K562 (cell line): ENCODE measurements at regions not wholly inside any gene's neighbourhood (a gene's known extent, or its start where the extent isn't known, plus 50 kb on each side); places are given as distances from the start of the nearest gene placed in this dataset.

Experiments
- ATAC-seq: fragments of 200-7000 bp; cut with Tn5 transposase; 3 replicates; pipeline ENCODE4 v1.9.1; 2020; ENCODE audit warnings: moderate library complexity
- BruUV-seq: library from RNA; stranded (reverse); fragments of 400-500 nt; replicated peaks from 2 replicates; lab custom pipeline; 2021; lab: Mats Ljungman, UMichigan
- CTCF ChIA-PET: fragments of 300-600 bp; formaldehyde crosslinking; extraction: SDS; loops from one replicate; lab custom pipeline; 2021; ENCODE audit warnings: low intra/inter-chr PET ratio; lab: Yijun Ruan, JAX
- POLR2A ChIA-PET: fragments of 300-600, 350-650 bp; sonication (Branson Sonifier 250); formaldehyde crosslinking; extraction: SDS; loops from one replicate; lab custom pipeline; 2021; ENCODE audit warnings: antibody characterized with exemption, inconsistent platforms; lab: Yijun Ruan, JAX
- DNase-seq, 4 experiments: peaks; one replicate each; pipeline versions ENCODE4 v3.0.0 to v3.0.0-alpha.2; 2011 to 2018; ENCODE audit warnings: low spot score in 3 of 4, mixed read lengths in 3 of 4; ENCODE audit errors: extremely low read depth in 1 of 4
- FAIRE-seq: peaks from 2 replicates; lab custom pipeline; 2011; peaks lifted over from hg19 to GRCh38; lab: Jason Lieb, UNC
- H2AFZ ChIP-seq: 2 replicates; pipeline ENCODE4 v1.6.0; 2011; ENCODE audit warnings: low read depth, low read length, control low read depth, inconsistent platforms
- H3K27ac ChIP-seq: fragments of 200-600 bp; 3 replicates; pipeline ENCODE4 v1.8.0; 2011; ENCODE audit warnings: low read depth, mild to moderate bottlenecking, control low read depth, inconsistent platforms, low read length, moderate library complexity, mixed read lengths; ENCODE audit errors: extremely low read depth
- H3K27me3 ChIP-seq, 2 experiments: fragments of 300-600 bp in 1 of 2; 2 replicates in 1 of 2; 3 replicates in 1 of 2; pipeline versions ENCODE4 v1.6.0 to v1.8.0; 2011; ENCODE audit warnings: inconsistent platforms in 2 of 2, low read length in 2 of 2, mild to moderate bottlenecking in 1 of 2, mixed read lengths in 1 of 2, moderate library complexity in 1 of 2; ENCODE audit not compliant: control insufficient read depth in 2 of 2, insufficient read depth in 2 of 2
- H3K36me3 ChIP-seq: fragments of 300-600 bp; 3 replicates; pipeline ENCODE4 v1.8.0; 2011; ENCODE audit warnings: mild to moderate bottlenecking, low read length, inconsistent platforms; ENCODE audit not compliant: control insufficient read depth, insufficient read depth
- H3K4me1 ChIP-seq, 2 experiments: fragments of 200-600 bp in 1 of 2; replicated peaks in 1 of 2; 2 replicates in 1 of 2; 3 replicates in 1 of 2; pipeline versions ENCODE4 v1.5.1 to v1.8.0; 2011; ENCODE audit warnings: inconsistent platforms in 2 of 2, low read length in 2 of 2, mild to moderate bottlenecking in 1 of 2, mixed read lengths in 1 of 2, moderate library complexity in 1 of 2; ENCODE audit not compliant: control insufficient read depth in 2 of 2, insufficient read depth in 2 of 2
- H3K4me2 ChIP-seq: 2 replicates; pipeline ENCODE4 v1.6.1; 2011; ENCODE audit warnings: low read length, control low read depth, inconsistent platforms, mixed read lengths; ENCODE audit not compliant: insufficient read depth
- H3K4me3 ChIP-seq: fragments of 200-600 bp; sonication (generic), shearing (Covaris generic); 2 replicates; pipeline ENCODE4 v1.5.1; 2016; ENCODE audit warnings: control low read depth, inconsistent platforms
- H3K79me2 ChIP-seq: fragments of 200-600 bp; 3 replicates; pipeline ENCODE4 v1.8.0; 2011; ENCODE audit warnings: low read length, inconsistent platforms; ENCODE audit not compliant: control insufficient read depth, insufficient read depth
- H3K9ac ChIP-seq, 2 experiments: 2 replicates each; pipeline versions ENCODE4 v1.6.0 to v1.6.1; 2011; ENCODE audit warnings: low read depth in 2 of 2, low read length in 2 of 2, control low read depth in 1 of 2, inconsistent platforms in 1 of 2, mild to moderate bottlenecking in 1 of 2, mixed read lengths in 1 of 2; ENCODE audit not compliant: insufficient read depth in 1 of 2
- H3K9me1 ChIP-seq: one replicate; pipeline ENCODE4 v1.6.0; 2011; ENCODE audit warnings: inconsistent platforms, mild to moderate bottlenecking, low read length, moderate library complexity; ENCODE audit not compliant: control insufficient read depth, insufficient read depth
- H3K9me3 ChIP-seq: replicated peaks from 2 replicates; pipeline ENCODE4 v1.5.1; 2011; ENCODE audit warnings: low read depth, low read length, inconsistent platforms; ENCODE audit not compliant: control insufficient read depth, insufficient read depth
- H4K20me1 ChIP-seq: replicated peaks from 2 replicates; pipeline ENCODE4 v1.6.1; 2011; ENCODE audit warnings: low read length, inconsistent platforms, mixed read lengths; ENCODE audit not compliant: control insufficient read depth, insufficient read depth
- MTA1 ChIP-seq: fragments of 450-650 bp; IDR thresholded peaks from 2 replicates; pipeline ENCODE4 v1.6.1; 2017; ENCODE audit warnings: borderline replicate concordance
- PCBP2 ChIP-seq: fragments of 200-400 bp; formaldehyde crosslinking; IDR thresholded peaks from 2 replicates; pipeline ENCODE4 v1.6.1; 2018; ENCODE audit warnings: low read length, low read depth, mild to moderate bottlenecking, moderate library complexity; ENCODE audit not compliant: poor library complexity, severe bottlenecking
- WGBS: fragments of 100-300 bp; shearing (Covaris generic); methylation state at CpG from one replicate; pipeline ENCODE4 v1.1.6; 2016; ENCODE audit warnings: low coverage, mixed read lengths; ENCODE audit not compliant: insufficient coverage; ENCODE audit errors: missing lambda C conversion rate; 5-methylcytosine and 5-hydroxymethylcytosine counted together
- in situ Hi-C: fragments of 300-500 bp; cut with MboI; formaldehyde crosslinking; loops from 4 replicates; pipeline ENCODE4 v1.15.0; 2018; ENCODE audit warnings: inconsistent platforms, mixed read lengths
- intact Hi-C: fragments of 100-400 bp; cut with micrococcal nuclease; formaldehyde crosslinking; loops from 2 replicates; pipeline ENCODE4 v1.14.2; 2022
- TF ChIP-seq, protein P1 (sequence below): fragments of 250-450 bp; sonication (Bioruptor Pico); IDR thresholded peaks from 2 replicates; pipeline ENCODE4 v1.8.0; 2022; ENCODE audit warnings: moderate library complexity, mild to moderate bottlenecking, inconsistent platforms
- TF ChIP-seq, protein P2 (sequence below): sonication (generic); formaldehyde crosslinking; IDR thresholded peaks from 2 replicates; pipeline ENCODE4 v1.8.0; 2022; ENCODE audit warnings: missing genetic modification reagents, mild to moderate bottlenecking, borderline replicate concordance
- TF ChIP-seq, protein P3 (sequence below): sonication (generic); formaldehyde crosslinking; IDR thresholded peaks from 2 replicates; pipeline ENCODE4 v1.8.0; 2022; ENCODE audit warnings: missing genetic modification reagents, mild to moderate bottlenecking, borderline replicate concordance
- TF ChIP-seq, protein P4 (sequence below): IDR thresholded peaks from 2 replicates; pipeline ENCODE4 v1.6.1; 2016; ENCODE audit warnings: missing genetic modification characterization, missing compliant biosample characterization

DNA sequence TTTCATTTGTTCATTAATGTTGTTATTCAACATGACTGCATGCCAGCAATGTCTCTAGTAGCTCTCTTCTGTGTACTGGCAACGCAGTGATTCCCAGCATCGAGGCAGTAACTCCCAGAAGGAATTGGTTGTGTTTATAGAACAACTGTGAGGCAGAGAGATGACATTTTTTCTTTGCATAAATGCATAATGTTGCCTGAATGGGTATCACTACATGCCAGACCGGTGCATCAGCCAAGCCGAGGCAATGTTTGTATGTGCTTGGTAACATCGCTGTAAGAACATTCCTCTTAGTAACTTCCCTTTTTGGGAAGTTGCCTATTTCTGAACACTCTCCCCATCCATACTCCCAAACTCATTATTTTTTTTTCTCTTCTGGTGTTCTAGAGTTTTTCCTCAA, 182.9 kb downstream of the HTR7 start:
- Histone ChIP-seq H3K36me3 (no peaks in the 10 kb centered on the region), H3K9me3 (no peaks in the 10 kb centered on the region; the same call in 1 of the 2 replicates), H3K79me2 (no peaks in the 10 kb centered on the region), H3K9ac (no peak overlapping the region), H3K27me3 (no peaks in the 10 kb centered on the region), H3K27ac (no peak overlapping the region)
- WGBS = 2% methylated on average over 5 of the region's 5 CpGs
- BruUV-seq = no TSS peak
- intact Hi-C loops = no loop called here
- DNase-seq = no peak
- TF ChIP-seq, protein P1, sequence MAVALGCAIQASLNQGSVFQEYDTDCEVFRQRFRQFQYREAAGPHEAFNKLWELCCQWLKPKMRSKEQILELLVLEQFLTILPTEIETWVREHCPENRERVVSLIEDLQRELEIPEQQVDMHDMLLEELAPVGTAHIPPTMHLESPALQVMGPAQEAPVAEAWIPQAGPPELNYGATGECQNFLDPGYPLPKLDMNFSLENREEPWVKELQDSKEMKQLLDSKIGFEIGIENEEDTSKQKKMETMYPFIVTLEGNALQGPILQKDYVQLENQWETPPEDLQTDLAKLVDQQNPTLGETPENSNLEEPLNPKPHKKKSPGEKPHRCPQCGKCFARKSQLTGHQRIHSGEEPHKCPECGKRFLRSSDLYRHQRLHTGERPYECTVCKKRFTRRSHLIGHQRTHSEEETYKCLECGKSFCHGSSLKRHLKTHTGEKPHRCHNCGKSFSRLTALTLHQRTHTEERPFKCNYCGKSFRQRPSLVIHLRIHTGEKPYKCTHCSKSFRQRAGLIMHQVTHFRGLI = no peak
- no peak for TF ChIP-seq MTA1
- TF ChIP-seq PCBP2 = no peak
- TF ChIP-seq, all 486 proteins: peak for 0
- H3K4me2 ChIP-seq = no peak overlapping the region
- no peaks in the 10 kb centered on the region for H4K20me1 ChIP-seq
- no peak for ATAC-seq
- H3K4me3 ChIP-seq = no peak overlapping the region
- ChIA-PET POLR2A (no interaction called here), CTCF (no interaction called here)
- no peaks in the 10 kb centered on the region for H3K4me1 ChIP-seq
- H2AFZ ChIP-seq = no peak overlapping the region
- in situ Hi-C loops = no loop called here
- H3K9me1 ChIP-seq = no peaks in the 10 kb centered on the region
- no peak for FAIRE-seq

DNA sequence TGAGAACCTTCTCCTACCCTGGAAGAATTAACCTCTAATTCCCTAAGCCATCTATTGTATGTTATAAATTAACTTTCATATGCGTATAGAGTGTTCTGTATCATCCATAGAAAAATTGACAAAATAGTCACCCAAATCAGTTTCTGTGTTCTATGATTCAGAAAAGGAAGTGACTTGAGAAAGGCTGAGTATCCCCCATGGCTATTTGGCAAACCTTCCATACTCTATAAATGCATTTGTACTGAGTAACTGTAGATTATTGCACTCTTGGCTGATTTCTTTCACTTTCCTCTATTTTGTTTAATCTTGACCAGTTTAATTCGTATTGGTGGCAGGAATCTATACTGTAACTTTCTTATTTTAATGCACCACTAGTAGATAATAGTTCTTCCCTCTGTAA, 182.2 kb downstream of the HTR7 start:
- 4% methylated on average over 2 of the region's 2 CpGs for WGBS

More for the DNA sequence above, 182.2 kb downstream of the HTR7 start:
- no peaks in the 10 kb centered on the region for H3K36me3 ChIP-seq
- intact Hi-C loops (no loop called here), in situ Hi-C loops (no loop called here)
- no peak overlapping the region for H3K4me2 ChIP-seq
- H3K4me3 ChIP-seq = no peak overlapping the region
- H3K79me2 ChIP-seq = no peaks in the 10 kb centered on the region
- H3K9me1 ChIP-seq = no peaks in the 10 kb centered on the region
- no peaks in the 10 kb centered on the region for H3K4me1 ChIP-seq
- CTCF ChIA-PET = no interaction called here
- DNase-seq (no peak), FAIRE-seq (no peak), ATAC-seq (no peak)
- no peak overlapping the region for H3K27ac ChIP-seq
- H3K9me3 ChIP-seq = no peaks in the 10 kb centered on the region; the same call in 1 of the 2 replicates
- H2AFZ ChIP-seq = no peak overlapping the region
- H4K20me1 ChIP-seq = no peaks in the 10 kb centered on the region
- no peaks in the 10 kb centered on the region for H3K27me3 ChIP-seq
- H3K9ac ChIP-seq = no peak overlapping the region
- TF ChIP-seq, protein P2, sequence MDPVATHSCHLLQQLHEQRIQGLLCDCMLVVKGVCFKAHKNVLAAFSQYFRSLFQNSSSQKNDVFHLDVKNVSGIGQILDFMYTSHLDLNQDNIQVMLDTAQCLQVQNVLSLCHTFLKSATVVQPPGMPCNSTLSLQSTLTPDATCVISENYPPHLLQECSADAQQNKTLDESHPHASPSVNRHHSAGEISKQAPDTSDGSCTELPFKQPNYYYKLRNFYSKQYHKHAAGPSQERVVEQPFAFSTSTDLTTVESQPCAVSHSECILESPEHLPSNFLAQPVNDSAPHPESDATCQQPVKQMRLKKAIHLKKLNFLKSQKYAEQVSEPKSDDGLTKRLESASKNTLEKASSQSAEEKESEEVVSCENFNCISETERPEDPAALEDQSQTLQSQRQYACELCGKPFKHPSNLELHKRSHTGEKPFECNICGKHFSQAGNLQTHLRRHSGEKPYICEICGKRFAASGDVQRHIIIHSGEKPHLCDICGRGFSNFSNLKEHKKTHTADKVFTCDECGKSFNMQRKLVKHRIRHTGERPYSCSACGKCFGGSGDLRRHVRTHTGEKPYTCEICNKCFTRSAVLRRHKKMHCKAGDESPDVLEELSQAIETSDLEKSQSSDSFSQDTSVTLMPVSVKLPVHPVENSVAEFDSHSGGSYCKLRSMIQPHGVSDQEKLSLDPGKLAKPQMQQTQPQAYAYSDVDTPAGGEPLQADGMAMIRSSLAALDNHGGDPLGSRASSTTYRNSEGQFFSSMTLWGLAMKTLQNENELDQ (CRISPR knock-in tag) = no peak
- TF ChIP-seq, protein P3, sequence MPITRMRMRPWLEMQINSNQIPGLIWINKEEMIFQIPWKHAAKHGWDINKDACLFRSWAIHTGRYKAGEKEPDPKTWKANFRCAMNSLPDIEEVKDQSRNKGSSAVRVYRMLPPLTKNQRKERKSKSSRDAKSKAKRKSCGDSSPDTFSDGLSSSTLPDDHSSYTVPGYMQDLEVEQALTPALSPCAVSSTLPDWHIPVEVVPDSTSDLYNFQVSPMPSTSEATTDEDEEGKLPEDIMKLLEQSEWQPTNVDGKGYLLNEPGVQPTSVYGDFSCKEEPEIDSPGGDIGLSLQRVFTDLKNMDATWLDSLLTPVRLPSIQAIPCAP (CRISPR knock-in tag) = no peak
- TF ChIP-seq, protein P4, sequence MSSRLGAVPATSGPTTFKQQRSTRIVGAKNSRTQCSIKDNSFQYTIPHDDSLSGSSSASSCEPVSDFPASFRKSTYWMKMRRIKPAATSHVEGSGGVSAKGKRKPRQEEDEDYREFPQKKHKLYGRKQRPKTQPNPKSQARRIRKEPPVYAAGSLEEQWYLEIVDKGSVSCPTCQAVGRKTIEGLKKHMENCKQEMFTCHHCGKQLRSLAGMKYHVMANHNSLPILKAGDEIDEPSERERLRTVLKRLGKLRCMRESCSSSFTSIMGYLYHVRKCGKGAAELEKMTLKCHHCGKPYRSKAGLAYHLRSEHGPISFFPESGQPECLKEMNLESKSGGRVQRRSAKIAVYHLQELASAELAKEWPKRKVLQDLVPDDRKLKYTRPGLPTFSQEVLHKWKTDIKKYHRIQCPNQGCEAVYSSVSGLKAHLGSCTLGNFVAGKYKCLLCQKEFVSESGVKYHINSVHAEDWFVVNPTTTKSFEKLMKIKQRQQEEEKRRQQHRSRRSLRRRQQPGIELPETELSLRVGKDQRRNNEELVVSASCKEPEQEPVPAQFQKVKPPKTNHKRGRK (tag) = no peak
- POLR2A ChIA-PET = no interaction called here
- no TSS peak for BruUV-seq
